Left ventricle myocardium superior (tissue), 1 donor: ENCODE measurements at regions not wholly inside any gene's neighbourhood (a gene's known extent, or its start where the extent isn't known, plus 50 kb on each side); places are given as distances from the start of the nearest gene placed in this dataset.

Experiments
- ATAC-seq: fragments of 200-7000 bp; cut with Tn5 transposase; one replicate; pipeline ENCODE4 v1.9.1; 2020; ENCODE audit warnings: mild to moderate bottlenecking, moderate library complexity
- DNase-seq: peaks from one replicate; pipeline ENCODE4 v3.0.0-alpha.2; 2020
- intact Hi-C: fragments of 100-400 bp; cut with micrococcal nuclease; formaldehyde crosslinking; loops from one replicate; pipeline ENCODE4 v1.11.0; 2022
- donor health status: DM: no; HTN: yes; CAD: no; lungs with severe emphysema.

DNA sequence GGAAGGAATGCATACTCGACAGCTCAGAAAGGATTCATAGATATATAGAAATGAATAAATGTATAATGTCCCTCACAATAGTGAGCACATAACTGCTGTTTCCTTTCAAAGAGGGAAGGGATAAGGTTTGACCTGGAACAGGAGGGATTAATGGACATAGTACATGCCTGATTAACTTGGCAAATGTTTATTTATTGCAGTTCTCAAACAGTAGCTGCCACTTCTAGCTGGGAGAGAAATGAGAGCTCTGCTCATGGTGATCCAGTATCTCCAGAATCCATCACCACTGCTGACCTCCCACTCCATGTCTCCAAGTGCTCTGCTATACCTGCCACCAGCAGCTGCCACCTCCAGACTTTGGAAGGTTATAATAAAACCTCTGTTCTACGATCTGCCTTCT lies 108.1 kb downstream of the LRIG3 start:
- ATAC-seq: no peak
- intact Hi-C loops: no loop called here
- DNase-seq: no peak

- intact Hi-C loops: no loop called here
- ATAC-seq (peak; percentile 51), DNase-seq (no peak)
These were observed 106.3 kb downstream of the LRIG3 start for GRCh38 chr12:58814036-58814435.

GRCh38 chr12:58815235-58815634 lies 105.1 kb downstream of the LRIG3 start:
- no peak for ATAC-seq
- intact Hi-C loops: no loop called here
- no peak for DNase-seq

- ATAC-seq: no peak
- DNase-seq: no peak
- intact Hi-C loops: no loop called here
These were observed 101.8 kb downstream of the LRIG3 start for GRCh38 chr12:58818546-58818945.

DNA sequence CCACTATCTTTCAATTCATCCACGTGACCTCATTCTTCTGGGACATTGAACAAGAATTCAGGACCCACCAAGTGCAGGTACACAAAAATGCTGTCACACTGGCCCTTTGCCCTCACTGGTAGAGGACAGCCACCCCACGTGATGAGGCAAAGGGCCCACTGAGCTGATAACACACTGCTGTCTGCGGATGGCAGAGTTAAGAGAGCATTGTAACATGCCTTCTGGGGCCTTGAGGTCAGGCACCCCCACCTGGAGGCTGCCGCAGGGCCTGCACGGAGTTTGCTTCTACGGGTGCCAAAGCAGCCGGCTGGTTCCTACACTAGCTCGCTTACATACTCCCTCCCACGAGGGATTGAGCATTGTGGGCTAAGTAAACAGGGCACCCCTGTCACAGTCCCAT lies 101.0 kb downstream of the LRIG3 start:
- ATAC-seq: peak; percentile 65
- intact Hi-C loops: no loop called here
- DNase-seq: peak; percentile 29

- ATAC-seq (no peak), DNase-seq (no peak)
- intact Hi-C loops: no loop called here
These were observed 100.3 kb downstream of the LRIG3 start for GRCh38 chr12:58819985-58820384.
